HG03097 (cell line): ENCODE measurements at regions not wholly inside any gene's neighbourhood (a gene's known extent, or its start where the extent isn't known, plus 50 kb on each side); places are given as distances from the start of the nearest gene placed in this dataset.
"Not testable (repeated sequence)": the region's sequence is repeated elsewhere in the genome, so short reads cannot be mapped to it uniquely, and the experiment has no call there.

Experiments
- ATAC-seq: cut with Tn5 transposase; IDR thresholded peaks from one replicate; pipeline ENCODE4 v1.9.1; 2021; ENCODE audit not compliant: unreplicated experiment, low FRiP score

GRCh38 chr6:158920311-158920905 is 79.6 kb downstream of the RSPH3 start:
- no peak for ATAC-seq

- no peak for ATAC-seq
Observed at GRCh38 chr6:158919865-158920264, 80.1 kb downstream of the RSPH3 start.

- no peak for ATAC-seq
Observed at GRCh38 chr6:158916617-158917016, 83.4 kb downstream of the RSPH3 start.

GRCh38 chr6:158914923-158915322 is 85.1 kb downstream of the RSPH3 start:
- no peak for ATAC-seq

- no peak for ATAC-seq
Observed at GRCh38 chr6:158913580-158913979, 86.4 kb downstream of the RSPH3 start.

- ATAC-seq, result no peak
Observed at GRCh38 chr6:158912655-158913054, 87.3 kb downstream of the RSPH3 start.

GRCh38 chr6:158911746-158912480 is 88.1 kb downstream of the RSPH3 start:
- no peak for ATAC-seq

GRCh38 chr6:158910484-158911440 is 89.2 kb downstream of the RSPH3 start:
- ATAC-seq, result no peak

GRCh38 chr6:158909938-158910337 is 90.1 kb downstream of the RSPH3 start:
- no peak for ATAC-seq

- ATAC-seq, result no peak
Observed at GRCh38 chr6:158908606-158909005, 89.4 kb upstream of the EZR start.

- ATAC-seq, result no peak
Observed at GRCh38 chr6:158907931-158908330, 88.8 kb upstream of the EZR start.

GRCh38 chr6:158906926-158907325 is 87.8 kb upstream of the EZR start:
- ATAC-seq, result no peak

- no peak for ATAC-seq
Observed at GRCh38 chr6:158905277-158905676, 86.1 kb upstream of the EZR start.

GRCh38 chr6:158903801-158904200 is 84.6 kb upstream of the EZR start:
- no peak for ATAC-seq

- no peak for ATAC-seq
Observed at GRCh38 chr6:158900663-158901312, 81.6 kb upstream of the EZR start.

- ATAC-seq, result no peak
Observed at GRCh38 chr6:158897236-158897635, 78.1 kb upstream of the EZR start.

- no peak for ATAC-seq
Observed at GRCh38 chr6:158895661-158896060, 76.5 kb upstream of the EZR start.

GRCh38 chr6:158894193-158894592 is 75.0 kb upstream of the EZR start:
- no peak for ATAC-seq

- ATAC-seq, result no peak
Observed at GRCh38 chr6:158892266-158892665, 73.1 kb upstream of the EZR start.

- ATAC-seq, result not testable (repeated sequence)
Observed at GRCh38 chr6:158891560-158891959, 72.4 kb upstream of the EZR start.

GRCh38 chr6:158888171-158888570 is 69.0 kb upstream of the EZR start:
- not testable (repeated sequence) for ATAC-seq
